ENCODE measurements at regions not wholly inside any gene's neighbourhood (a gene's known extent, or its start where the extent isn't known, plus 50 kb on each side); places are given as distances from the start of the nearest gene placed in this dataset.
"Not testable (repeated sequence)": the region's sequence is repeated elsewhere in the genome, so short reads cannot be mapped to it uniquely, and the experiment has no call there.

GRCh38 chr2:133878326-133878725 lies 310.1 kb upstream of the NCKAP5 start:
- TF ChIP-seq CTCF (IDR thresholded peaks at IDR 0.05; ENCODE audit: control insufficient read depth, insufficient read depth, low read depth, low read length, missing control alignments) = no peak
- no peak for DNase-seq (ENCODE audit: low read depth)
- no peak overlapping the region for H3K4me3 ChIP-seq (ENCODE audit: control insufficient read depth, low read depth, low read length)

- no peak for TF ChIP-seq CTCF (IDR thresholded peaks at IDR 0.05; ENCODE audit: control insufficient read depth, insufficient read depth, low read depth, low read length, missing control alignments)
- no peak overlapping the region for H3K4me3 ChIP-seq (ENCODE audit: control insufficient read depth, low read depth, low read length)
- DNase-seq (ENCODE audit: low read depth) = no peak
Measured at GRCh38 chr2:133879703-133880102, 311.4 kb upstream of the NCKAP5 start.

GRCh38 chr2:133882159-133882558 lies 313.9 kb upstream of the NCKAP5 start:
- not testable (repeated sequence) for H3K4me3 ChIP-seq (ENCODE audit: control insufficient read depth, low read depth, low read length); DNase-seq (ENCODE audit: low read depth)

- no peak for TF ChIP-seq CTCF (IDR thresholded peaks at IDR 0.05; ENCODE audit: control insufficient read depth, insufficient read depth, low read depth, low read length, missing control alignments)
- DNase-seq (ENCODE audit: low read depth) = no peak
- H3K4me3 ChIP-seq (ENCODE audit: control insufficient read depth, low read depth, low read length) = no peak overlapping the region
Measured at GRCh38 chr2:133884739-133885381, 316.6 kb upstream of the NCKAP5 start.

- no peak overlapping the region for H3K4me3 ChIP-seq (ENCODE audit: control insufficient read depth, low read depth, low read length)
- no peak for DNase-seq (ENCODE audit: low read depth)
- no peak for TF ChIP-seq CTCF (IDR thresholded peaks at IDR 0.05; ENCODE audit: control insufficient read depth, insufficient read depth, low read depth, low read length, missing control alignments)
Measured at GRCh38 chr2:133885847-133886246, 317.6 kb upstream of the NCKAP5 start.

GRCh38 chr2:133886735-133887675 lies 318.7 kb upstream of the NCKAP5 start:
- peak; percentile 63 for DNase-seq (ENCODE audit: low read depth)
- H3K4me3 ChIP-seq (ENCODE audit: control insufficient read depth, low read depth, low read length) = no peak overlapping the region
- peak; percentile 70 for TF ChIP-seq CTCF (IDR thresholded peaks at IDR 0.05; ENCODE audit: control insufficient read depth, insufficient read depth, low read depth, low read length, missing control alignments)

- no peak for DNase-seq (ENCODE audit: low read depth)
- no peak overlapping the region for H3K4me3 ChIP-seq (ENCODE audit: control insufficient read depth, low read depth, low read length)
- no peak for TF ChIP-seq CTCF (IDR thresholded peaks at IDR 0.05; ENCODE audit: control insufficient read depth, insufficient read depth, low read depth, low read length, missing control alignments)
Measured at GRCh38 chr2:133887676-133888040, 319.4 kb upstream of the NCKAP5 start.

All from AG09309 (cell line).